GM10248 (cell line): ENCODE measurements at regions not wholly inside any gene's neighbourhood (a gene's known extent, or its start where the extent isn't known, plus 50 kb on each side); places are given as distances from the start of the nearest gene placed in this dataset.

ENCODE experiments used
- CTCF ChIA-PET: fragments of 300-600 bp; sonication (Branson Sonifier 250); formaldehyde crosslinking; extraction: SDS; loops from one replicate; lab custom pipeline; 2021; ENCODE audit warnings: antibody characterized with exemption; lab: Yijun Ruan, JAX
- POLR2A ChIA-PET: fragments of 350-650 bp; sonication (Branson Sonifier 250); formaldehyde crosslinking; extraction: SDS; loops from one replicate; lab custom pipeline; 2020; ENCODE audit warnings: antibody characterized with exemption; lab: Yijun Ruan, JAX
- DNase-seq: peaks from one replicate; pipeline ENCODE4 v3.0.0; 2012; ENCODE audit errors: extremely low spot score
- TF ChIP-seq, protein P1 (sequence below): IDR thresholded peaks from 2 replicates; pipeline ENCODE4 v1.5.1; 2012; ENCODE audit warnings: mild to moderate bottlenecking, low read depth; ENCODE audit errors: extremely low read depth, missing control alignments, control extremely low read depth

GRCh38 chr1:244273845-244274619 lies 177.7 kb downstream of the ADSS2 start:
- TF ChIP-seq, protein P1, sequence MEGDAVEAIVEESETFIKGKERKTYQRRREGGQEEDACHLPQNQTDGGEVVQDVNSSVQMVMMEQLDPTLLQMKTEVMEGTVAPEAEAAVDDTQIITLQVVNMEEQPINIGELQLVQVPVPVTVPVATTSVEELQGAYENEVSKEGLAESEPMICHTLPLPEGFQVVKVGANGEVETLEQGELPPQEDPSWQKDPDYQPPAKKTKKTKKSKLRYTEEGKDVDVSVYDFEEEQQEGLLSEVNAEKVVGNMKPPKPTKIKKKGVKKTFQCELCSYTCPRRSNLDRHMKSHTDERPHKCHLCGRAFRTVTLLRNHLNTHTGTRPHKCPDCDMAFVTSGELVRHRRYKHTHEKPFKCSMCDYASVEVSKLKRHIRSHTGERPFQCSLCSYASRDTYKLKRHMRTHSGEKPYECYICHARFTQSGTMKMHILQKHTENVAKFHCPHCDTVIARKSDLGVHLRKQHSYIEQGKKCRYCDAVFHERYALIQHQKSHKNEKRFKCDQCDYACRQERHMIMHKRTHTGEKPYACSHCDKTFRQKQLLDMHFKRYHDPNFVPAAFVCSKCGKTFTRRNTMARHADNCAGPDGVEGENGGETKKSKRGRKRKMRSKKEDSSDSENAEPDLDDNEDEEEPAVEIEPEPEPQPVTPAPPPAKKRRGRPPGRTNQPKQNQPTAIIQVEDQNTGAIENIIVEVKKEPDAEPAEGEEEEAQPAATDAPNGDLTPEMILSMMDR = no peak
- ChIA-PET CTCF (interaction anchor here (1.0 to 3.7 kb wide), 6 partner anchors 9 to 937 kb away, joined by 3 to 23 read pairs (median 4); no protein-coding TSS in a partner anchor), POLR2A (no interaction called here)
- DNase-seq = no peak

GRCh38 chr1:244276646-244277045 lies 175.1 kb downstream of the ADSS2 start:
- CTCF ChIA-PET = no interaction called here
- TF ChIP-seq, protein P1 = no peak
- POLR2A ChIA-PET = no interaction called here
- no peak for DNase-seq

GRCh38 chr1:244280201-244280600 lies 171.5 kb downstream of the ADSS2 start:
- ChIA-PET CTCF (interaction anchor here (1.1 to 3.6 kb wide), 3 partner anchors 9 to 18 kb away, joined by 3 to 13 read pairs (median 3); no protein-coding TSS in a partner anchor), POLR2A (interaction anchor here (0.6 kb wide), 1 partner anchor 430 kb away, joined by 3 read pairs; the partner anchor contains the start of gene AKT3)
- no peak for DNase-seq
- TF ChIP-seq, protein P1 = no peak

DNA sequence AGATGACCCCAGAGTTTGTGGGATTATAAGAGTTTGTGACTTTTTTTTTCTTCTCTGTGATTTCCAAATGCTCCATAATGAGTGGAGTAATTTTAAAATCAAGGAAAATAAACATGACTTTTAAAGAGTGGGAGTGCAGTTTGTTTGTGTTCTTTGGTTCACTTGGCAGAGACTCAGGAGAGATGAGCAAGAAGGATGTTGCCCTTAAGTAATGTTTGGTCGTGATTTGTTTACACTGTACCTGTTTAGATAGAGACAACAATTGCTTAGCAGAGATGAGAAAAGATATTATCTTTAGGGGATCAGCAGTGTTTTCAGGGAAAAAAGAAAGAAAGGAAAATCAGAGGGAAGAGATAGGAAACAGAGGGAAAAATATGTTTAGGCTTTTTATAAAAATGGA lies 170.8 kb downstream of the ADSS2 start:
- TF ChIP-seq, protein P1 = no peak
- ChIA-PET CTCF (interaction anchor here (1.1 to 1.5 kb wide), 2 partner anchors 8 to 10 kb away, joined by 3 read pairs; no protein-coding TSS in a partner anchor), POLR2A (no interaction called here)
- DNase-seq = no peak

- ChIA-PET CTCF (interaction anchor here (0.8 to 1.8 kb wide), 4 partner anchors 10 to 16 kb away, joined by 3 to 5 read pairs (median 3); no protein-coding TSS in a partner anchor), POLR2A (interaction anchor here (0.6 kb wide), 1 partner anchor 9 kb away, joined by 6 read pairs; no protein-coding TSS in a partner anchor)
- no peak for DNase-seq
- TF ChIP-seq, protein P1 = no peak
Measured at GRCh38 chr1:244283772-244284171, 167.9 kb downstream of the ADSS2 start.

- ChIA-PET CTCF (interaction anchor here (0.8 to 3.4 kb wide), 3 partner anchors 11 to 18 kb away, joined by 3 to 16 read pairs (median 3); no protein-coding TSS in a partner anchor), POLR2A (no interaction called here)
- TF ChIP-seq, protein P1 = no peak
- DNase-seq = no peak
Measured at GRCh38 chr1:244284641-244285156, 167.0 kb downstream of the ADSS2 start.
